ENCODE measurements at regions not wholly inside any gene's neighbourhood (a gene's known extent, or its start where the extent isn't known, plus 50 kb on each side); places are given as distances from the start of the nearest gene placed in this dataset.

GRCh38 chr1:201663491-201664113, 124.7 kb downstream of the NAV1 start:
- Histone ChIP-seq H3K4me3 (replicated peaks; ENCODE audit: low read depth, low read length) (no peak overlapping the region), H3K36me3 (ENCODE audit: control insufficient read depth, insufficient read depth, low read length) (no peaks in the 10 kb centered on the region), H3K27me3 (replicated peaks; ENCODE audit: control insufficient read depth, insufficient read depth, low read length) (no peaks in the 10 kb centered on the region; the same call in 1 of the 2 replicates)
- TF ChIP-seq CTCF (IDR thresholded peaks at IDR 0.05; ENCODE audit: insufficient read depth, low read length, poor library complexity, severe bottlenecking) = no peak
- DNase-seq (ENCODE audit: extremely low read depth, insufficient read length) = no peak

GRCh38 chr1:201665036-201665435, 126.1 kb downstream of the NAV1 start:
- Histone ChIP-seq H3K27me3 (replicated peaks; ENCODE audit: control insufficient read depth, insufficient read depth, low read length) (no peaks in the 10 kb centered on the region; the same call in 1 of the 2 replicates), H3K36me3 (ENCODE audit: control insufficient read depth, insufficient read depth, low read length) (no peaks in the 10 kb centered on the region), H3K4me3 (replicated peaks; ENCODE audit: low read depth, low read length) (no peak overlapping the region)
- no peak for DNase-seq (ENCODE audit: extremely low read depth, insufficient read length)
- TF ChIP-seq CTCF (IDR thresholded peaks at IDR 0.05; ENCODE audit: insufficient read depth, low read length, poor library complexity, severe bottlenecking) = no peak

- no peak for TF ChIP-seq CTCF (IDR thresholded peaks at IDR 0.05; ENCODE audit: insufficient read depth, low read length, poor library complexity, severe bottlenecking)
- H3K27me3 ChIP-seq (replicated peaks; ENCODE audit: control insufficient read depth, insufficient read depth, low read length) = no peaks in the 10 kb centered on the region; the same call in none of the 2 replicates
- H3K36me3 ChIP-seq (ENCODE audit: control insufficient read depth, insufficient read depth, low read length) = no peaks in the 10 kb centered on the region
- DNase-seq (ENCODE audit: extremely low read depth, insufficient read length) = no peak
- H3K4me3 ChIP-seq (replicated peaks; ENCODE audit: low read depth, low read length) = no peak overlapping the region
These were observed 127.2 kb downstream of the NAV1 start for GRCh38 chr1:201666102-201666501.

- Histone ChIP-seq H3K27me3 (replicated peaks; ENCODE audit: control insufficient read depth, insufficient read depth, low read length) (no peaks in the 10 kb centered on the region; the same call in none of the 2 replicates), H3K36me3 (ENCODE audit: control insufficient read depth, insufficient read depth, low read length) (no peaks in the 10 kb centered on the region), H3K4me3 (replicated peaks; ENCODE audit: low read depth, low read length) (no peak overlapping the region)
- TF ChIP-seq CTCF (IDR thresholded peaks at IDR 0.05; ENCODE audit: insufficient read depth, low read length, poor library complexity, severe bottlenecking) = no peak
- no peak for DNase-seq (ENCODE audit: extremely low read depth, insufficient read length)
These were observed 127.7 kb downstream of the NAV1 start for GRCh38 chr1:201666645-201667044.

GRCh38 chr1:201667479-201667878, 128.6 kb downstream of the NAV1 start:
- H3K36me3 ChIP-seq (ENCODE audit: control insufficient read depth, insufficient read depth, low read length) = no peaks in the 10 kb centered on the region
- no peaks in the 10 kb centered on the region; the same call in none of the 2 replicates for H3K27me3 ChIP-seq (replicated peaks; ENCODE audit: control insufficient read depth, insufficient read depth, low read length)
- TF ChIP-seq CTCF (IDR thresholded peaks at IDR 0.05; ENCODE audit: insufficient read depth, low read length, poor library complexity, severe bottlenecking) = no peak

GRCh38 chr1:201670517-201670916, 131.6 kb downstream of the NAV1 start:
- Histone ChIP-seq H3K36me3 (ENCODE audit: control insufficient read depth, insufficient read depth, low read length) (no peaks in the 10 kb centered on the region), H3K4me3 (replicated peaks; ENCODE audit: low read depth, low read length) (no peak overlapping the region), H3K27me3 (replicated peaks; ENCODE audit: control insufficient read depth, insufficient read depth, low read length) (no peaks in the 10 kb centered on the region; the same call in none of the 2 replicates)
- DNase-seq (ENCODE audit: extremely low read depth, insufficient read length) = no peak
- TF ChIP-seq CTCF (IDR thresholded peaks at IDR 0.05; ENCODE audit: insufficient read depth, low read length, poor library complexity, severe bottlenecking) = no peak

More at GRCh38 chr1:201667479-201667878, 128.6 kb downstream of the NAV1 start:
- no peak overlapping the region for H3K4me3 ChIP-seq (replicated peaks; ENCODE audit: low read depth, low read length)
- DNase-seq (ENCODE audit: extremely low read depth, insufficient read length) = no peak

All from GM06990 (cell line).